HL-60 (cell line): ENCODE measurements at regions not wholly inside any gene's neighbourhood (a gene's known extent, or its start where the extent isn't known, plus 50 kb on each side); places are given as distances from the start of the nearest gene placed in this dataset.

Source experiments
- GABPA ChIP-seq: IDR thresholded peaks from 2 replicates; pipeline ENCODE4 v1.6.1; 2012; ENCODE audit warnings: low read depth
- POLR2AphosphoS5 ChIP-seq: IDR thresholded peaks from 2 replicates; pipeline ENCODE4 v1.6.1; 2012; ENCODE audit warnings: low read depth
- TF ChIP-seq, protein P1 (sequence below): IDR thresholded peaks from 2 replicates; pipeline ENCODE4 v1.6.1; 2012; ENCODE audit warnings: low read depth; ENCODE audit not compliant: insufficient replicate concordance
- TF ChIP-seq, protein P2 (sequence below): IDR thresholded peaks from one replicate; pipeline ENCODE4 v1.5.1; 2011; ENCODE audit warnings: low read length, control low read depth, inconsistent platforms; ENCODE audit not compliant: insufficient read depth

DNA sequence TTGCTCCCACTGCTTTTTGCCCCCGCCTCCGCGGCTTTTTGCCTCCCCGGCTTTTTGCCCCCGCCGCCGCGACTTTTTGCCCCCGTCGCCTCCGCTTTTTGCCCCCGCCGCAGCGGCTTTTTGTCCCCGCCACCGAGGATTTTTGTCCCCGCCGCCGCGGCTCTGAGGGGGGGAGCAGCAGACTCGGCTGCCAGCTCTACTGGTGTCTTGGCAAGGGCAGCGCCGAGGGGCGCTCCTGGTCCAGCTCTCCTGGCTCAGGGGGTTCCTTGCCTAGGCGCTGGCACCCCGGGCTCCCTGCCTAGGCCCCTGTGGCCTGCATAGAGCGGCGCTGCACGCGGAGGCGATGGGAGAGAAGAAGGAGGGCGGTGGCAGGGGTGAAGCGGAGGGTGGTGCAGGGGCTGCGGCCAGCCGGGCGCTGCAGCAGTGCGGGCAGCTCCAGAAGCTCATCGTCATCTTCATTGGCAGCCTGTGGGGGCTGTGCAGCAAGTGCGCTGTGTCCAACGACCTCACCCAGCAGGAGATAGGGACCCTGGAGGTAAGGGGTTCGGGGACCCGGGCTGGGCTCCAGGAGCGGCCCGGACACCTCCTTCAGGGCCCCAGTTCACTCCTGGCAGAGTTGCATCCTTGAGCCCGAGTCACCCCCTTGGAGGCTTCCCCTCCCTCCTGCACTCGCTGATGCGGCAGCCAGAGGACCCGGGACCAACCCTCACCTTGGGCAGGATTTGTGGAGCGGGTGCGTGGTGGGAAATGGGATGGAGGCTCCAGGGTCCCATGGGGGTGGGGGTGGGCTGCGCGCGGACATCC is 642.4 kb downstream of the GOLGA6L6 start:
- TF ChIP-seq, protein P1, sequence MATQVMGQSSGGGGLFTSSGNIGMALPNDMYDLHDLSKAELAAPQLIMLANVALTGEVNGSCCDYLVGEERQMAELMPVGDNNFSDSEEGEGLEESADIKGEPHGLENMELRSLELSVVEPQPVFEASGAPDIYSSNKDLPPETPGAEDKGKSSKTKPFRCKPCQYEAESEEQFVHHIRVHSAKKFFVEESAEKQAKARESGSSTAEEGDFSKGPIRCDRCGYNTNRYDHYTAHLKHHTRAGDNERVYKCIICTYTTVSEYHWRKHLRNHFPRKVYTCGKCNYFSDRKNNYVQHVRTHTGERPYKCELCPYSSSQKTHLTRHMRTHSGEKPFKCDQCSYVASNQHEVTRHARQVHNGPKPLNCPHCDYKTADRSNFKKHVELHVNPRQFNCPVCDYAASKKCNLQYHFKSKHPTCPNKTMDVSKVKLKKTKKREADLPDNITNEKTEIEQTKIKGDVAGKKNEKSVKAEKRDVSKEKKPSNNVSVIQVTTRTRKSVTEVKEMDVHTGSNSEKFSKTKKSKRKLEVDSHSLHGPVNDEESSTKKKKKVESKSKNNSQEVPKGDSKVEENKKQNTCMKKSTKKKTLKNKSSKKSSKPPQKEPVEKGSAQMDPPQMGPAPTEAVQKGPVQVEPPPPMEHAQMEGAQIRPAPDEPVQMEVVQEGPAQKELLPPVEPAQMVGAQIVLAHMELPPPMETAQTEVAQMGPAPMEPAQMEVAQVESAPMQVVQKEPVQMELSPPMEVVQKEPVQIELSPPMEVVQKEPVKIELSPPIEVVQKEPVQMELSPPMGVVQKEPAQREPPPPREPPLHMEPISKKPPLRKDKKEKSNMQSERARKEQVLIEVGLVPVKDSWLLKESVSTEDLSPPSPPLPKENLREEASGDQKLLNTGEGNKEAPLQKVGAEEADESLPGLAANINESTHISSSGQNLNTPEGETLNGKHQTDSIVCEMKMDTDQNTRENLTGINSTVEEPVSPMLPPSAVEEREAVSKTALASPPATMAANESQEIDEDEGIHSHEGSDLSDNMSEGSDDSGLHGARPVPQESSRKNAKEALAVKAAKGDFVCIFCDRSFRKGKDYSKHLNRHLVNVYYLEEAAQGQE, result no peak
- TF ChIP-seq, protein P2, sequence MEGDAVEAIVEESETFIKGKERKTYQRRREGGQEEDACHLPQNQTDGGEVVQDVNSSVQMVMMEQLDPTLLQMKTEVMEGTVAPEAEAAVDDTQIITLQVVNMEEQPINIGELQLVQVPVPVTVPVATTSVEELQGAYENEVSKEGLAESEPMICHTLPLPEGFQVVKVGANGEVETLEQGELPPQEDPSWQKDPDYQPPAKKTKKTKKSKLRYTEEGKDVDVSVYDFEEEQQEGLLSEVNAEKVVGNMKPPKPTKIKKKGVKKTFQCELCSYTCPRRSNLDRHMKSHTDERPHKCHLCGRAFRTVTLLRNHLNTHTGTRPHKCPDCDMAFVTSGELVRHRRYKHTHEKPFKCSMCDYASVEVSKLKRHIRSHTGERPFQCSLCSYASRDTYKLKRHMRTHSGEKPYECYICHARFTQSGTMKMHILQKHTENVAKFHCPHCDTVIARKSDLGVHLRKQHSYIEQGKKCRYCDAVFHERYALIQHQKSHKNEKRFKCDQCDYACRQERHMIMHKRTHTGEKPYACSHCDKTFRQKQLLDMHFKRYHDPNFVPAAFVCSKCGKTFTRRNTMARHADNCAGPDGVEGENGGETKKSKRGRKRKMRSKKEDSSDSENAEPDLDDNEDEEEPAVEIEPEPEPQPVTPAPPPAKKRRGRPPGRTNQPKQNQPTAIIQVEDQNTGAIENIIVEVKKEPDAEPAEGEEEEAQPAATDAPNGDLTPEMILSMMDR, result no peak
- TF ChIP-seq POLR2AphosphoS5 (no peak), GABPA (no peak)
